HG02678 (cell line): ENCODE measurements at regions not wholly inside any gene's neighbourhood (a gene's known extent, or its start where the extent isn't known, plus 50 kb on each side); places are given as distances from the start of the nearest gene placed in this dataset.
"Not testable (repeated sequence)": the region's sequence is repeated elsewhere in the genome, so short reads cannot be mapped to it uniquely, and the experiment has no call there.

Experiments
- ATAC-seq: cut with Tn5 transposase; IDR thresholded peaks from one replicate; pipeline ENCODE4 v1.9.1; 2021; ENCODE audit warnings: mild to moderate bottlenecking, moderate library complexity; ENCODE audit not compliant: unreplicated experiment

- no peak for ATAC-seq
Measured at GRCh38 chr9:106082621-106083020, 388.3 kb downstream of the TMEM38B start.

GRCh38 chr9:106084702-106085101, 390.4 kb downstream of the TMEM38B start:
- no peak for ATAC-seq

- ATAC-seq, result no peak
Measured at GRCh38 chr9:106085479-106085878, 391.1 kb downstream of the TMEM38B start.

GRCh38 chr9:106092083-106092482, 397.7 kb downstream of the TMEM38B start:
- no peak for ATAC-seq

- no peak for ATAC-seq
Measured at GRCh38 chr9:106102821-106103220, 408.5 kb downstream of the TMEM38B start.

GRCh38 chr9:106104887-106105286, 410.5 kb downstream of the TMEM38B start:
- peak; percentile 56 for ATAC-seq

GRCh38 chr9:106106396-106106795, 412.1 kb downstream of the TMEM38B start:
- ATAC-seq, result no peak

GRCh38 chr9:106107716-106108115, 413.4 kb downstream of the TMEM38B start:
- no peak for ATAC-seq

- not testable (repeated sequence) for ATAC-seq
Measured at GRCh38 chr9:106109706-106110105, 415.4 kb downstream of the TMEM38B start.

- ATAC-seq, result no peak
Measured at GRCh38 chr9:106110483-106110882, 416.1 kb downstream of the TMEM38B start.

GRCh38 chr9:106111039-106111730, 416.8 kb downstream of the TMEM38B start:
- ATAC-seq, result no peak

GRCh38 chr9:106112935-106113334, 418.6 kb downstream of the TMEM38B start:
- no peak for ATAC-seq

- no peak for ATAC-seq
Measured at GRCh38 chr9:106119176-106119575, 424.8 kb downstream of the TMEM38B start.

- no peak for ATAC-seq
Measured at GRCh38 chr9:106120071-106120470, 425.7 kb downstream of the TMEM38B start.

GRCh38 chr9:106127776-106128175, 433.4 kb downstream of the TMEM38B start:
- ATAC-seq, result no peak

- no peak for ATAC-seq
Measured at GRCh38 chr9:106130374-106130773, 436.0 kb downstream of the TMEM38B start.

GRCh38 chr9:106143781-106144180, 449.4 kb downstream of the TMEM38B start:
- no peak for ATAC-seq

- no peak for ATAC-seq
Measured at GRCh38 chr9:106146066-106146840, 451.9 kb downstream of the TMEM38B start.

GRCh38 chr9:106146886-106147285, 452.5 kb downstream of the TMEM38B start:
- no peak for ATAC-seq

- no peak for ATAC-seq
Measured at GRCh38 chr9:106149956-106150355, 455.6 kb downstream of the TMEM38B start.

- ATAC-seq, result no peak
Measured at GRCh38 chr9:106156465-106156864, 462.1 kb downstream of the TMEM38B start.

- no peak for ATAC-seq
Measured at GRCh38 chr9:106172265-106172664, 477.9 kb downstream of the TMEM38B start.
